Muscle layer of colon (tissue), 2 donors: ENCODE measurements at regions not wholly inside any gene's neighbourhood (a gene's known extent, or its start where the extent isn't known, plus 50 kb on each side); places are given as distances from the start of the nearest gene placed in this dataset.
"Not testable (repeated sequence)": the region's sequence is repeated elsewhere in the genome, so short reads cannot be mapped to it uniquely, and the experiment has no call there.

Source experiments
- H3K27ac ChIP-seq: one replicate; pipeline ENCODE4 v1.7.0; 2013; ENCODE audit warnings: low read depth, mild to moderate bottlenecking, low read length, moderate library complexity
- H3K27me3 ChIP-seq, 2 donors: one replicate each; pipeline ENCODE4 v1.7.0; 2013; ENCODE audit warnings: low read length in 2 of 2, mild to moderate bottlenecking in 2 of 2; ENCODE audit not compliant: insufficient read depth in 2 of 2, control insufficient read depth in 1 of 2
- H3K36me3 ChIP-seq: one replicate; pipeline ENCODE4 v1.7.0; 2013; ENCODE audit warnings: mild to moderate bottlenecking, low read length; ENCODE audit not compliant: insufficient read depth
- H3K4me1 ChIP-seq: one replicate; pipeline ENCODE4 v1.7.0; 2013; ENCODE audit warnings: mild to moderate bottlenecking, low read length; ENCODE audit not compliant: insufficient read depth
- H3K4me3 ChIP-seq, 2 donors: one replicate each; pipeline ENCODE4 v1.7.0; 2013; ENCODE audit warnings: low read length in 2 of 2, low read depth in 1 of 2, mild to moderate bottlenecking in 1 of 2, moderate library complexity in 1 of 2
- H3K9ac ChIP-seq: one replicate; pipeline ENCODE4 v1.7.0; 2013; ENCODE audit warnings: low read length
- H3K9me3 ChIP-seq: one replicate; pipeline ENCODE4 v1.7.0; 2013; ENCODE audit warnings: mild to moderate bottlenecking, low read length
- donor health status: abdominal sarcoma.
- donor health status: Adenocarcinoma of cecum.

GRCh38 chr6:105677671-105678475, 275.0 kb upstream of the PREP start:
- no peaks in the 10 kb centered on the region for H3K4me1 ChIP-seq
- no peak overlapping the region for H3K4me3 ChIP-seq
- no peak overlapping the region for H3K9ac ChIP-seq
- no peaks in the 10 kb centered on the region for H3K9me3 ChIP-seq
- H3K36me3 ChIP-seq: no peaks in the 10 kb centered on the region
- no peak overlapping the region for H3K27ac ChIP-seq
- H3K27me3 ChIP-seq: no peaks in the 10 kb centered on the region

GRCh38 chr6:105676857-105677256, 274.0 kb upstream of the PREP start:
- Histone ChIP-seq H3K27ac (no peak overlapping the region), H3K4me3 (no peak overlapping the region), H3K9ac (no peak overlapping the region), H3K27me3 (no peaks in the 10 kb centered on the region), H3K9me3 (no peaks in the 10 kb centered on the region), H3K36me3 (no peaks in the 10 kb centered on the region), H3K4me1 (no peaks in the 10 kb centered on the region)

- H3K27ac ChIP-seq: no peak overlapping the region
- H3K4me1 ChIP-seq: no peaks in the 10 kb centered on the region
- no peaks in the 10 kb centered on the region for H3K36me3 ChIP-seq
- no peaks in the 10 kb centered on the region for H3K27me3 ChIP-seq
- H3K9ac ChIP-seq: no peak overlapping the region
- no peaks in the 10 kb centered on the region for H3K9me3 ChIP-seq
- H3K4me3 ChIP-seq: no peak overlapping the region
Measured at GRCh38 chr6:105675715-105676397, 273.0 kb upstream of the PREP start.

- not testable (repeated sequence) for H3K27ac ChIP-seq, H3K4me3 ChIP-seq
Measured at GRCh38 chr6:105672856-105673538, 270.1 kb upstream of the PREP start.

GRCh38 chr6:105669232-105669631, 266.4 kb upstream of the PREP start:
- H3K9me3 ChIP-seq: peaks cover 4% of the 10 kb centered on the region
- no peaks in the 10 kb centered on the region for H3K4me1 ChIP-seq
- H3K27ac ChIP-seq: no peak overlapping the region
- no peaks in the 10 kb centered on the region for H3K27me3 ChIP-seq
- H3K9ac ChIP-seq: no peak overlapping the region
- H3K36me3 ChIP-seq: no peaks in the 10 kb centered on the region
- no peak overlapping the region for H3K4me3 ChIP-seq

More at GRCh38 chr6:105672856-105673538, 270.1 kb upstream of the PREP start:
- not testable (repeated sequence) for H3K9ac ChIP-seq, H3K27me3 ChIP-seq, H3K9me3 ChIP-seq, H3K4me1 ChIP-seq, H3K36me3 ChIP-seq

GRCh38 chr6:105667056-105667455, 264.2 kb upstream of the PREP start:
- no peaks in the 10 kb centered on the region for H3K4me1 ChIP-seq
- no peak overlapping the region for H3K4me3 ChIP-seq
- no peaks in the 10 kb centered on the region for H3K36me3 ChIP-seq
- H3K27ac ChIP-seq: no peak overlapping the region
- no peak overlapping the region for H3K9ac ChIP-seq
- H3K27me3 ChIP-seq: no peaks in the 10 kb centered on the region
- peaks cover 5% of the 10 kb centered on the region for H3K9me3 ChIP-seq

- no peaks in the 10 kb centered on the region for H3K27me3 ChIP-seq
- no peak overlapping the region for H3K9ac ChIP-seq
- H3K36me3 ChIP-seq: no peaks in the 10 kb centered on the region
- H3K4me3 ChIP-seq: no peak overlapping the region
- no peak overlapping the region for H3K27ac ChIP-seq
- peaks cover 5% of the 10 kb centered on the region for H3K9me3 ChIP-seq
- no peaks in the 10 kb centered on the region for H3K4me1 ChIP-seq
Measured at GRCh38 chr6:105664931-105665330, 262.0 kb upstream of the PREP start.

- no peaks in the 10 kb centered on the region for H3K36me3 ChIP-seq
- no peak overlapping the region for H3K4me3 ChIP-seq
- no peaks in the 10 kb centered on the region for H3K4me1 ChIP-seq
- H3K9ac ChIP-seq: no peak overlapping the region
- no peaks in the 10 kb centered on the region for H3K9me3 ChIP-seq
- H3K27me3 ChIP-seq: no peaks in the 10 kb centered on the region
- no peak overlapping the region for H3K27ac ChIP-seq
Measured at GRCh38 chr6:105651969-105652368, 249.1 kb upstream of the PREP start.

- Histone ChIP-seq H3K36me3 (no peaks in the 10 kb centered on the region), H3K9ac (no peak overlapping the region), H3K4me1 (peaks cover 8% of the 10 kb centered on the region), H3K4me3 (no peak overlapping the region), H3K27me3 (no peaks in the 10 kb centered on the region), H3K27ac (no peak overlapping the region), H3K9me3 (no peaks in the 10 kb centered on the region)
Measured at GRCh38 chr6:105650347-105650746, 247.5 kb upstream of the PREP start.

GRCh38 chr6:105649192-105649591, 246.3 kb upstream of the PREP start:
- no peak overlapping the region for H3K4me3 ChIP-seq
- no peaks in the 10 kb centered on the region for H3K9me3 ChIP-seq
- H3K9ac ChIP-seq: no peak overlapping the region
- no peaks in the 10 kb centered on the region for H3K36me3 ChIP-seq
- no peaks in the 10 kb centered on the region for H3K27me3 ChIP-seq
- H3K4me1 ChIP-seq: peaks cover 18% of the 10 kb centered on the region
- no peak overlapping the region for H3K27ac ChIP-seq

GRCh38 chr6:105648276-105648675, 245.4 kb upstream of the PREP start:
- Histone ChIP-seq H3K36me3 (no peaks in the 10 kb centered on the region), H3K9ac (no peak overlapping the region), H3K27me3 (no peaks in the 10 kb centered on the region), H3K4me3 (no peak overlapping the region), H3K9me3 (no peaks in the 10 kb centered on the region), H3K4me1 (peaks cover 18% of the 10 kb centered on the region), H3K27ac (no peak overlapping the region)
